Epithelial cell of esophagus (primary cell): ENCODE measurements at regions not wholly inside any gene's neighbourhood (a gene's known extent, or its start where the extent isn't known, plus 50 kb on each side); places are given as distances from the start of the nearest gene placed in this dataset.
A peak's percentile ranks its signal among the peaks of the same experiment; 100 is the strongest.
"Not testable (repeated sequence)": the region's sequence is repeated elsewhere in the genome, so short reads cannot be mapped to it uniquely, and the experiment has no call there.

Experiments
- DNase-seq: peaks from one replicate; pipeline ENCODE4 v3.0.0; 2010; ENCODE audit warnings: low read depth
- H3K4me3 ChIP-seq: 2 replicates; pipeline ENCODE4 v1.5.1; 2011; ENCODE audit warnings: mild to moderate bottlenecking, low read length, control low read depth
- TF ChIP-seq, protein P1 (sequence below): IDR thresholded peaks from 2 replicates; pipeline ENCODE4 v1.5.1; 2011; ENCODE audit warnings: low read depth, mild to moderate bottlenecking, low read length, control low read depth, inconsistent platforms; ENCODE audit not compliant: insufficient read depth; ENCODE audit errors: missing control alignments

DNA sequence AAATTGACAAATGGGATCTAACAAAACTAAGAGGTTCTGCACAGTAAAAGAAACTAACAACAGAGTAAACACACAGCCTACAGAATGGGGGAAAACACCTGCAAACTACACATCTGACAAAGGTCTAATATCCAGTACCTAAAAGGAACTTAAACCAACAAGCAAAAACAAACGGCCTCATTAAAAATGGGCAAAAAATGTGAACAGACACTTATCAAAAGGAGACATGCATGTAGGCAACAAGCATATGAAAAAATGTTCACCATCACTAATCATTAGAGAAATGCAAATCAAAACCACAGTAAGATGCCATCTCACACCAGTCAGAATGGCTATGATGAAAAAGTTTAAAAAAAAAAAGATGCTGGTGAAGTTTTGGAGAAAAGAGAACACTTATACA is 197.4 kb downstream of the KBTBD2 start:
- H3K4me3 ChIP-seq = no peak overlapping the region
- TF ChIP-seq, protein P1, sequence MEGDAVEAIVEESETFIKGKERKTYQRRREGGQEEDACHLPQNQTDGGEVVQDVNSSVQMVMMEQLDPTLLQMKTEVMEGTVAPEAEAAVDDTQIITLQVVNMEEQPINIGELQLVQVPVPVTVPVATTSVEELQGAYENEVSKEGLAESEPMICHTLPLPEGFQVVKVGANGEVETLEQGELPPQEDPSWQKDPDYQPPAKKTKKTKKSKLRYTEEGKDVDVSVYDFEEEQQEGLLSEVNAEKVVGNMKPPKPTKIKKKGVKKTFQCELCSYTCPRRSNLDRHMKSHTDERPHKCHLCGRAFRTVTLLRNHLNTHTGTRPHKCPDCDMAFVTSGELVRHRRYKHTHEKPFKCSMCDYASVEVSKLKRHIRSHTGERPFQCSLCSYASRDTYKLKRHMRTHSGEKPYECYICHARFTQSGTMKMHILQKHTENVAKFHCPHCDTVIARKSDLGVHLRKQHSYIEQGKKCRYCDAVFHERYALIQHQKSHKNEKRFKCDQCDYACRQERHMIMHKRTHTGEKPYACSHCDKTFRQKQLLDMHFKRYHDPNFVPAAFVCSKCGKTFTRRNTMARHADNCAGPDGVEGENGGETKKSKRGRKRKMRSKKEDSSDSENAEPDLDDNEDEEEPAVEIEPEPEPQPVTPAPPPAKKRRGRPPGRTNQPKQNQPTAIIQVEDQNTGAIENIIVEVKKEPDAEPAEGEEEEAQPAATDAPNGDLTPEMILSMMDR = no peak

DNA sequence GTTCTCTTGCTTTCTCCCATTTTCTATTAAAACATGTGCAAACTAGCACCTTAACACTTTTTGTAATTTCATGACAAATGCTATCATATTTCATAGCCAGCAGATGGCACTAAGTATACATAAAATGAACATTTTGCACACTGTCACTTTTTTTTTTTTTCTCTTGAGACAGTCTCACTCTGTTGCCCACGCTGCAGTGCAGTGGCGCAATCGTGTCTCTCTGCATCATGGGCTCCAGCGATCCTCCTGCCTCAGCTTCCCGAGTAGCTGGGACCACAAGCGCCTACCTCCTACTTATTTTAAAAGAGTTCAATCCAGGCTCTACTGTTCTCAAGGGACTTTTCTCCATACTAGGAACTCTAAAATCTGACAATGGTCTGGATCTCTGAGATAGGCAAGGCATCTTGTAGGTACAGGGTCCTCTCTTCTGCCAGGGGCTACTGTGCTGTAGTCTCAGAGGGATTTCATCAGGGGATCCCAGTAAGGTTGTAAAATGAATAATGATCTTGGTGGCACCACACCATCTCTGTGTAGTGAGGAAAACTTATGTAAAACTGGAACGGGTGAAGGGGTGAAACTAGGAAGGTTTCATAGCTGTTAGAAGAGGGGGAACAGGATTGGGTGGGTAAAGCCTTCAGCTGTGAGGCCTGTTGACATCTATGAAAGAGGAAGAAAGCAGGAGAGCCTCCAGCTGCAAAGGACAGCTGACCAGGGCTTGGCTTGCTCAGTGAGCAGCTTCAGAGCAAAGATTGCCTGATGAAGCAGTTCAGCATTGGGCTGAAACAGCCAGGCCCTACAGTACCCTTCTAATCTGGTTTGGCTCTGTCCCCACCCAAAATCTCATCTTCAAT is 196.9 kb downstream of the AVL9 start:
- DNase-seq = peak; percentile 54
- H3K4me3 ChIP-seq = not testable (repeated sequence)
- TF ChIP-seq, protein P1 = peak; percentile 28

More for the DNA sequence above, 197.4 kb downstream of the KBTBD2 start:
- DNase-seq = no peak

DNA sequence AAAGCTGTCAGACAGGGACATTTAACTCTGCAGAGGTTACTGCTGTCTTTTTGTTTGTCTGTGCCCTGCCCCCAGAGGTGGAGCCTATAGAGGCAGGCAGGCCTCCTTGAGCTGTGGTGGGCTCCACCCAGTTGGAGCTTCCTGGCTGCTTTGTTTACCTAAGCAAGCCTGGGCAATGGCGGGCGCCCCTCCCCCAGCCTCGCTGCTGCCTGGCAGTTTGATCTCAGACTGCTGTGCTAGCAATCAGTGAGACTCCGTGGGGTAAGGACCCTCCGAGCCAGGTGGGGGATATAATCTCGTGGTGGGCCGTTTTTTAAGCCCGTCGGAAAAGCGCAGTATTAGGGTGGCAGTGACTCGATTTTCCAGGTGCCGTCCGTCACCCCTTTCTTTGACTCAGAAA is 192.8 kb downstream of the AVL9 start:
- not testable (repeated sequence) for H3K4me3 ChIP-seq, DNase-seq

DNA sequence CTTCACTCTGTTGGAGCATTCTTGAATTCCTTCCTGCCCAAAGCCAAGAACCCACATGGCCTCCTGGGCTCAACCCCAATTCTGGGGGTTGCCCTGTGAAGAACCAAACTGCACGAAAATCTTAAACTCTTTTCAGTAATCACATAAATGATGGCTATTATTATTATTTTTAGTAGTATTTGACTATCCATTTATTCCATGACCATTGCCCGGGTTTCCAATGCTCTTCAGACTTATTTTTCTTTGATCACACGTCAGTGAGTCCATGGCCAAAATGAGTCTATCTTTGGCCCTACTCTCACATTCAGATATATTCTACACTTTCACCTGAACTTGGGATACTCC is 185.9 kb downstream of the AVL9 start:
- TF ChIP-seq, protein P1 = no peak

DNA sequence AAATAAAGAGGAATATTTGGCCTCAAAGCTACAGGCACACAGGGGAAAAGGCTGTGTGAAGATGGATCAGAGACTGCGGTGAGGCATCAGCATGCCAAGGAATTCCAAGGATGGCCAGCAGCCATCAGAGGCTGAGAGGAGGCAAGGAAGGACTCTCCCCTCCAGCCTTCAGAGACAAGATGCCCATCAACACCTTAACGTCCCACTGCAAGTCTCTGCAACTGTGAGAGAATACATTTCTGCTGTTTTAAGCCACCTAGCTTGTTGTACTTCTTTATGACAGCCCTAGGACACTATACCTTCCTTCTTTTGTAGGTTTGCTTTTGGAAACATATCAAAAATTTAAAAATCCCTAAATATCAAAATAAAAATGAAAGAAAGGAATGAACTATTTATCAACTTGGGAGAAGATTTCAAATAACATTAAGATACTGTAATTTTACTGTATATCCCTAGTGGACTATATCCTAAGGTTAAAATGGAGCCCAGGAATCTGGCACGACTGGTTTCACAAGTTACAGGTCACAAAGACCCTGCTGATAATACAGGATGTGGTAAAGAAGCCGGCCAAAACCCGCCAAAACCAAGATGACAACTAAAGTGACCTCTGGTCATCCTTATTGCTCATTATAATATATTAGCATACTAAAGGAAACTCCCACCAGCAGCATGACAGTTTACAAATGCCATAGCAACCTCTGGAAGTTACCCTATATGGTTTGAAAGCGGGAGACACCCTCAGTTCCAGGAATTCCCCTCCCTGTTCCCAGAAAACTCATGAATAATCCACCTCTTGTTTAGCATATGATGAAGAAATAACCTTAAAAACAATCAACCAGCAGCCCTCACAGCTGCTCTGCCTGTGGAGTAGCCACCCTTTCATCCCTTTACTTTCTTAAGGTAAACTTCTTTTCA is 185.2 kb downstream of the AVL9 start:
- peak; percentile 86 for DNase-seq
- TF ChIP-seq, protein P1 = no peak
- H3K4me3 ChIP-seq = no peak overlapping the region

More for the DNA sequence above, 185.9 kb downstream of the AVL9 start:
- no peak for DNase-seq
- no peak overlapping the region for H3K4me3 ChIP-seq

DNA sequence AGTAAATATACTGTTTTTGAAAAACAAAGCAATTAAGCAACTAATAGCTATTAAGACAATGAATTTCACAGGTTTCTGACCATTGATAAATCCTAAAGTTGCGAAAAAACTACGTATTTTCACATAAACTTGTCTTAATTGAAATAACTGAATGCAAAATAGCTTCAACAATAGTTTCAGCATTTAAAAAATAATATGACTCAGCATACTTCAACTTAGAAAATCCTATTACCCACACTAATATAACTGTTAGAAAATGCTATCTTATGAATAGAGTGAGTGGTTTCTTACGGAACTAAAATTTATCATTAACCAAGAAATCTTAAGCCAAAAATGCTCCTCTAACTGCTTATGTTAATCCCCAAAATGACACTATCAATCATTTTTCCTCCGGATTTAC is 183.9 kb downstream of the AVL9 start:
- H3K4me3 ChIP-seq = no peak overlapping the region
- TF ChIP-seq, protein P1 = no peak
- no peak for DNase-seq

DNA sequence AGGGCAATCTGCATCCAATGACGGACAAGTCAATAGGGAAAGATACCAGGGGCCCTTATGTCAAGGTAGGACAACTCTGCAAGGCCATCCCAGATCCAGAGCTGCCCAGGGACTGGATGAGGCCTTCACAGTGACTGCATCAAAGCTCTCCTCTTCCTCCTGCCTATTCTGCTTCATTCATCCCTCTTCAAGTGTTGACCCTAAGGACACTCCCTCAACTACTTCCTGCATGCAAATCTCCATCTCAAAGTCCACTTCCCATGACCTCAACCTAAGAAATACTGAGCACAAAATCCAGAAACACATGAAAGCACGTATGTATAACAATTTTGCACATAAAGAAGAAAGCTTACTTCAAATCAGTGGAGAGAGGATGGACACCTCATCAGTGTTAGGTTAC is 182.3 kb downstream of the AVL9 start:
- no peak for DNase-seq
- H3K4me3 ChIP-seq = no peak overlapping the region
- TF ChIP-seq, protein P1 = no peak
